Right renal pelvis (tissue), 4 donors: ENCODE measurements at regions not wholly inside any gene's neighbourhood (a gene's known extent, or its start where the extent isn't known, plus 50 kb on each side); places are given as distances from the start of the nearest gene placed in this dataset.

Experiments
- DNase-seq, 4 donors: peaks; one replicate each; pipeline ENCODE4 v3.0.0-alpha.2; 2013; ENCODE audit warnings: low read depth in 4 of 4, low spot score in 3 of 4, missing footprints in 1 of 4

- DNase-seq = no peak
These were observed 52.0 kb upstream of the MMP2 start for GRCh38 chr16:55426865-55427484.
